Muscle of leg (tissue), 3 donors: ENCODE measurements at regions not wholly inside any gene's neighbourhood (a gene's known extent, or its start where the extent isn't known, plus 50 kb on each side); places are given as distances from the start of the nearest gene placed in this dataset.
"Not testable (repeated sequence)": the region's sequence is repeated elsewhere in the genome, so short reads cannot be mapped to it uniquely, and the experiment has no call there.

Source experiments
- DNase-seq: peaks from one replicate; pipeline ENCODE4 v3.0.0; 2013
- H3K27ac ChIP-seq: one replicate; pipeline ENCODE4 v1.5.1; 2013; ENCODE audit warnings: mild to moderate bottlenecking, low read length, control low read depth
- H3K27me3 ChIP-seq: one replicate; pipeline ENCODE4 v1.6.1; 2013; ENCODE audit warnings: low read length; ENCODE audit not compliant: control insufficient read depth, insufficient read depth
- H3K36me3 ChIP-seq: one replicate; pipeline ENCODE4 v1.6.1; 2013; ENCODE audit warnings: low read length; ENCODE audit not compliant: control insufficient read depth, insufficient read depth
- H3K4me1 ChIP-seq: one replicate; pipeline ENCODE4 v1.6.1; 2013; ENCODE audit warnings: low read length; ENCODE audit not compliant: control insufficient read depth, insufficient read depth
- H3K4me3 ChIP-seq: one replicate; pipeline ENCODE4 v1.5.1; 2013; ENCODE audit warnings: low read length, control low read depth
- H3K9me3 ChIP-seq: replicated peaks from 2 replicates; pipeline ENCODE4 v1.6.1; 2013; ENCODE audit warnings: low read depth, low read length; ENCODE audit not compliant: control insufficient read depth
- WGBS: methylation state at CpG from one replicate; pipeline ENCODE4 v1.1.5; 2013; ENCODE audit warnings: missing lambda C conversion rate; ENCODE audit not compliant: insufficient coverage; 5-methylcytosine and 5-hydroxymethylcytosine counted together

- Histone ChIP-seq H3K27me3 (no peaks in the 10 kb centered on the region), H3K9me3 (no peaks in the 10 kb centered on the region), H3K4me3 (no peak overlapping the region), H3K4me1 (peaks cover 5% of the 10 kb centered on the region), H3K27ac (no peak overlapping the region), H3K36me3 (no peaks in the 10 kb centered on the region)
- WGBS = no CpG with 5 or more reads among the region's 2 CpGs
- DNase-seq = no peak
Observed at GRCh38 chr4:128636906-128637305, 172.6 kb upstream of the JADE1 start.

- 57% methylated on average over 2 of the region's 5 CpGs for WGBS
- Histone ChIP-seq H3K36me3 (no peaks in the 10 kb centered on the region), H3K27me3 (no peaks in the 10 kb centered on the region), H3K27ac (peak overlapping the region; percentile 22), H3K9me3 (no peaks in the 10 kb centered on the region), H3K4me1 (peaks cover 5% of the 10 kb centered on the region), H3K4me3 (no peak overlapping the region)
- peak; percentile 75 for DNase-seq
Observed at GRCh38 chr4:128635955-128636560, 173.4 kb upstream of the JADE1 start.

GRCh38 chr4:128635141-128635954 is 174.2 kb upstream of the JADE1 start:
- Histone ChIP-seq H3K27ac (peak overlapping the region; percentile 50), H3K9me3 (no peaks in the 10 kb centered on the region), H3K4me3 (no peak overlapping the region), H3K4me1 (peaks cover 5% of the 10 kb centered on the region), H3K36me3 (no peaks in the 10 kb centered on the region), H3K27me3 (no peaks in the 10 kb centered on the region)
- 90% methylated on average over 12 of the region's 19 CpGs for WGBS
- peak; percentile 40 for DNase-seq

- no peaks in the 10 kb centered on the region for H3K36me3 ChIP-seq
- peaks cover 2% of the 10 kb centered on the region for H3K4me1 ChIP-seq
- WGBS = no CpG with 5 or more reads among the region's 1 CpG
- no peak overlapping the region for H3K27ac ChIP-seq
- H3K27me3 ChIP-seq = no peaks in the 10 kb centered on the region
- no peaks in the 10 kb centered on the region for H3K9me3 ChIP-seq
- no peak for DNase-seq
- H3K4me3 ChIP-seq = no peak overlapping the region
Observed at GRCh38 chr4:128633067-128633466, 176.4 kb upstream of the JADE1 start.

GRCh38 chr4:128630871-128631270 is 178.6 kb upstream of the JADE1 start:
- Histone ChIP-seq H3K27me3 (no peaks in the 10 kb centered on the region), H3K27ac (no peak overlapping the region), H3K9me3 (no peaks in the 10 kb centered on the region), H3K4me1 (no peaks in the 10 kb centered on the region), H3K36me3 (no peaks in the 10 kb centered on the region), H3K4me3 (no peak overlapping the region)
- WGBS = 33% methylated on average over 2 of the region's 5 CpGs
- no peak for DNase-seq

GRCh38 chr4:128623508-128624215 is 185.8 kb upstream of the JADE1 start:
- no peak overlapping the region for H3K27ac ChIP-seq
- WGBS = no CpG with 5 or more reads among the region's 4 CpGs
- H3K9me3 ChIP-seq = no peaks in the 10 kb centered on the region
- H3K36me3 ChIP-seq = no peaks in the 10 kb centered on the region
- H3K4me1 ChIP-seq = no peaks in the 10 kb centered on the region
- H3K4me3 ChIP-seq = no peak overlapping the region
- DNase-seq = no peak
- H3K27me3 ChIP-seq = no peaks in the 10 kb centered on the region

- WGBS = 90% methylated on average over 2 of the region's 7 CpGs
- not testable (repeated sequence) for H3K9me3 ChIP-seq, H3K4me3 ChIP-seq, H3K27ac ChIP-seq, DNase-seq, H3K36me3 ChIP-seq, H3K4me1 ChIP-seq, H3K27me3 ChIP-seq
Observed at GRCh38 chr4:128620279-128620965, 189.1 kb upstream of the JADE1 start.

- Histone ChIP-seq H3K4me3 (no peak overlapping the region), H3K36me3 (no peaks in the 10 kb centered on the region), H3K27ac (no peak overlapping the region), H3K4me1 (no peaks in the 10 kb centered on the region), H3K27me3 (no peaks in the 10 kb centered on the region), H3K9me3 (no peaks in the 10 kb centered on the region)
- no peak for DNase-seq
Observed at GRCh38 chr4:128615197-128615596, 194.3 kb upstream of the JADE1 start.

GRCh38 chr4:128608006-128608405 is 201.5 kb upstream of the JADE1 start:
- 88% methylated on average over 1 of the region's 1 CpG for WGBS
- Histone ChIP-seq H3K36me3 (no peaks in the 10 kb centered on the region), H3K27ac (no peak overlapping the region)

GRCh38 chr4:128606173-128606572 is 203.3 kb upstream of the JADE1 start:
- no peak overlapping the region for H3K4me3 ChIP-seq
- H3K9me3 ChIP-seq = no peaks in the 10 kb centered on the region
- peaks cover 8% of the 10 kb centered on the region for H3K4me1 ChIP-seq
- 89% methylated on average over 1 of the region's 1 CpG for WGBS
- no peaks in the 10 kb centered on the region for H3K36me3 ChIP-seq
- no peaks in the 10 kb centered on the region for H3K27me3 ChIP-seq
- no peak overlapping the region for H3K27ac ChIP-seq
- no peak for DNase-seq

More at GRCh38 chr4:128608006-128608405, 201.5 kb upstream of the JADE1 start:
- Histone ChIP-seq H3K4me1 (no peaks in the 10 kb centered on the region), H3K4me3 (no peak overlapping the region), H3K27me3 (no peaks in the 10 kb centered on the region), H3K9me3 (no peaks in the 10 kb centered on the region)
- no peak for DNase-seq
